GM12878 (cell line): ENCODE measurements at regions not wholly inside any gene's neighbourhood (a gene's known extent, or its start where the extent isn't known, plus 50 kb on each side); places are given as distances from the start of the nearest gene placed in this dataset.

Experiments used
- ATAC-seq: fragments of 200-7000 bp; cut with Tn5 transposase; 3 replicates; pipeline ENCODE4 v1.9.1; 2020; ENCODE audit warnings: mild to moderate bottlenecking, moderate library complexity
- BruUV-seq: library from RNA; stranded (reverse); fragments of 400-500 nt; replicated peaks from 2 replicates; lab custom pipeline; 2021; lab: Mats Ljungman, UMichigan
- CTCF ChIA-PET: fragments of 300-600 bp; sonication (Branson Sonifier 250); formaldehyde crosslinking; extraction: SDS; loops from one replicate; lab custom pipeline; 2021; ENCODE audit warnings: inconsistent platforms; lab: Yijun Ruan, JAX
- POLR2A ChIA-PET: fragments of 350-600 bp; formaldehyde crosslinking; extraction: SDS; loops from one replicate; lab custom pipeline; 2021; ENCODE audit warnings: inconsistent platforms; lab: Charles Lee
- RAD21 ChIA-PET: fragments of 300-600 bp; sonication (Branson Sonifier 250); formaldehyde crosslinking; loops from one replicate; lab custom pipeline; 2023; ENCODE audit warnings: antibody characterized with exemption; ENCODE audit not compliant: unreplicated experiment; lab: Charles Lee
- SMC1A ChIA-PET: fragments of 300-600 bp; sonication (Branson Sonifier 250); formaldehyde crosslinking; loops from one replicate; lab custom pipeline; 2023; ENCODE audit not compliant: unreplicated experiment, uncharacterized antibody; lab: Charles Lee
- DNase-seq: peaks from one replicate; pipeline ENCODE4 v3.0.0-alpha.2; 2011; ENCODE audit warnings: low read depth, low spot score
- FAIRE-seq: peaks from 3 replicates; lab custom pipeline; 2011; peaks lifted over from hg19 to GRCh38; lab: Jason Lieb, UNC
- H2AFZ ChIP-seq: 2 replicates; pipeline ENCODE4 v1.6.0; 2011; ENCODE audit warnings: low read depth, low read length, control low read depth; ENCODE audit not compliant: control insufficient read depth
- H3K27ac ChIP-seq: 2 replicates; pipeline ENCODE4 v1.5.1; 2011; ENCODE audit warnings: control low read depth; ENCODE audit not compliant: control insufficient read depth, insufficient read depth
- H3K27me3 ChIP-seq, 2 experiments: replicated peaks in 1 of 2; 2 replicates each; pipeline versions ENCODE4 v1.6.0 to v1.6.1; 2011; ENCODE audit warnings: low read length in 1 of 2; ENCODE audit not compliant: control insufficient read depth in 2 of 2, insufficient read depth in 2 of 2
- H3K36me3 ChIP-seq, 2 experiments: 2 replicates each; pipeline ENCODE4 v1.5.1; 2011; ENCODE audit warnings: low read length in 1 of 2; ENCODE audit not compliant: control insufficient read depth in 2 of 2, insufficient read depth in 2 of 2
- H3K4me1 ChIP-seq: 2 replicates; pipeline ENCODE4 v1.6.1; 2011; ENCODE audit warnings: mild to moderate bottlenecking, low read length, moderate library complexity, mixed read lengths; ENCODE audit not compliant: control insufficient read depth, insufficient read depth
- H3K4me2 ChIP-seq: 2 replicates; pipeline ENCODE4 v1.6.0; 2011; ENCODE audit warnings: control low read depth; ENCODE audit not compliant: control insufficient read depth, insufficient read depth
- H3K4me3 ChIP-seq: fragments of 200-600 bp; sonication (generic); 2 replicates; pipeline ENCODE4 v1.5.1; 2016
- H3K79me2 ChIP-seq: 2 replicates; pipeline ENCODE4 v1.6.0; 2011; ENCODE audit warnings: low read length; ENCODE audit not compliant: control insufficient read depth, insufficient read depth
- H3K9ac ChIP-seq: 2 replicates; pipeline ENCODE4 v1.8.0; 2011; ENCODE audit warnings: low read length, control low read depth, mixed read lengths; ENCODE audit not compliant: control insufficient read depth, insufficient read depth
- H3K9me3 ChIP-seq: replicated peaks from 3 replicates; pipeline ENCODE4 v1.5.1; 2011; ENCODE audit warnings: mild to moderate bottlenecking, low read length; ENCODE audit not compliant: control insufficient read depth, insufficient read depth
- H4K20me1 ChIP-seq: 2 replicates; pipeline ENCODE4 v1.6.0; 2011; ENCODE audit not compliant: control insufficient read depth, insufficient read depth
- ATF3 ChIP-seq: IDR thresholded peaks from 2 replicates; pipeline ENCODE4 v1.6.1; 2011; ENCODE audit warnings: low read depth, mild to moderate bottlenecking, low read length, moderate library complexity, borderline replicate concordance; ENCODE audit errors: extremely low read depth
- BCL3 ChIP-seq: IDR thresholded peaks from 2 replicates; pipeline ENCODE4 v1.6.1; 2011; ENCODE audit warnings: borderline replicate concordance, low read depth, mild to moderate bottlenecking, moderate library complexity, low read length; ENCODE audit not compliant: insufficient read depth, poor library complexity, severe bottlenecking
- CBX3 ChIP-seq: fragments of 200-600 bp; sonication (generic); IDR thresholded peaks from 2 replicates; pipeline ENCODE4 v1.6.1; 2016; ENCODE audit warnings: low read depth, borderline replicate concordance
- EGR1 ChIP-seq, 2 experiments: IDR thresholded peaks; 1 replicate in 1 of 2; 2 replicates in 1 of 2; pipeline ENCODE4 v1.6.1; 2011 to 2012; ENCODE audit warnings: low read depth in 2 of 2, low read length in 2 of 2, borderline replicate concordance in 1 of 2, mild to moderate bottlenecking in 1 of 2, moderate library complexity in 1 of 2
- HSF1 ChIP-seq: fragments of 150-350 bp; IDR thresholded peaks from 2 replicates; pipeline ENCODE4 v1.6.1; 2014; ENCODE audit warnings: mild to moderate bottlenecking, low read depth, low read length
- IKZF2 ChIP-seq, 2 experiments: fragments of 450-650 bp; IDR thresholded peaks; 2 replicates each; pipeline ENCODE4 v1.6.1; 2017; ENCODE audit warnings: mild to moderate bottlenecking in 2 of 2, moderate library complexity in 2 of 2
- KLF5 ChIP-seq: fragments of 450-650 bp; IDR thresholded peaks from 2 replicates; pipeline ENCODE4 v1.6.1; 2014; ENCODE audit warnings: mild to moderate bottlenecking; ENCODE audit not compliant: partially characterized antibody
- NFYA ChIP-seq: IDR thresholded peaks from 2 replicates; pipeline ENCODE4 v1.6.1; 2011; ENCODE audit warnings: low read depth, mild to moderate bottlenecking, low read length, improper control_type of control experiment, borderline replicate concordance
- POLR2AphosphoS2 ChIP-seq: IDR thresholded peaks from 2 replicates; pipeline ENCODE4 v1.6.1; 2011; ENCODE audit warnings: low read depth, mild to moderate bottlenecking, low read length, improper control_type of control experiment, moderate library complexity
- RAD51 ChIP-seq: fragments of 450-650 bp; IDR thresholded peaks from 2 replicates; pipeline ENCODE4 v1.6.1; 2016; ENCODE audit warnings: moderate library complexity, mild to moderate bottlenecking, inconsistent platforms
- RELA ChIP-seq: fragments of 450-650 bp; IDR thresholded peaks from 2 replicates; pipeline ENCODE4 v1.8.0; 2014; ENCODE audit warnings: borderline replicate concordance; ENCODE audit not compliant: partially characterized antibody
- SP1 ChIP-seq: IDR thresholded peaks from one replicate; pipeline ENCODE4 v1.6.1; 2011; ENCODE audit warnings: low read depth, low read length
- SPI1 ChIP-seq: IDR thresholded peaks from 2 replicates; pipeline ENCODE4 v1.6.1; 2011; ENCODE audit warnings: low read depth, mild to moderate bottlenecking, low read length, moderate library complexity, borderline replicate concordance; ENCODE audit not compliant: insufficient read depth
- SRF ChIP-seq, 2 experiments: IDR thresholded peaks; 2 replicates each; pipeline ENCODE4 v1.6.1; 2011; ENCODE audit warnings: low read depth in 2 of 2, low read length in 2 of 2, mild to moderate bottlenecking in 1 of 2, moderate library complexity in 1 of 2
- WRNIP1 ChIP-seq: IDR thresholded peaks from 2 replicates; pipeline ENCODE4 v1.6.1; 2011; ENCODE audit warnings: low read depth, low read length, improper control_type of control experiment, borderline replicate concordance
- WGBS: methylation state at CpG from one replicate; pipeline ENCODE4 v1.1.6; 2016; ENCODE audit warnings: low lambda C conversion rate; ENCODE audit not compliant: insufficient replicate concordance, insufficient coverage; ENCODE audit errors: missing lambda C conversion rate; 5-methylcytosine and 5-hydroxymethylcytosine counted together
- in situ Hi-C: fragments of 300-500 bp; cut with MboI; formaldehyde crosslinking; loops from 9 replicates; pipeline ENCODE4 v1.14.3; 2018; ENCODE audit warnings: mixed read lengths
- intact Hi-C: fragments of 100-400 bp; cut with micrococcal nuclease; formaldehyde crosslinking; loops from one replicate; pipeline ENCODE4 v1.14.2; 2022; ENCODE audit not compliant: unreplicated experiment
- TF ChIP-seq, protein P1 (sequence below): fragments of 450-650 bp; IDR thresholded peaks from 2 replicates; pipeline ENCODE4 v1.6.1; 2017; ENCODE audit warnings: low read depth, mild to moderate bottlenecking, moderate library complexity

DNA sequence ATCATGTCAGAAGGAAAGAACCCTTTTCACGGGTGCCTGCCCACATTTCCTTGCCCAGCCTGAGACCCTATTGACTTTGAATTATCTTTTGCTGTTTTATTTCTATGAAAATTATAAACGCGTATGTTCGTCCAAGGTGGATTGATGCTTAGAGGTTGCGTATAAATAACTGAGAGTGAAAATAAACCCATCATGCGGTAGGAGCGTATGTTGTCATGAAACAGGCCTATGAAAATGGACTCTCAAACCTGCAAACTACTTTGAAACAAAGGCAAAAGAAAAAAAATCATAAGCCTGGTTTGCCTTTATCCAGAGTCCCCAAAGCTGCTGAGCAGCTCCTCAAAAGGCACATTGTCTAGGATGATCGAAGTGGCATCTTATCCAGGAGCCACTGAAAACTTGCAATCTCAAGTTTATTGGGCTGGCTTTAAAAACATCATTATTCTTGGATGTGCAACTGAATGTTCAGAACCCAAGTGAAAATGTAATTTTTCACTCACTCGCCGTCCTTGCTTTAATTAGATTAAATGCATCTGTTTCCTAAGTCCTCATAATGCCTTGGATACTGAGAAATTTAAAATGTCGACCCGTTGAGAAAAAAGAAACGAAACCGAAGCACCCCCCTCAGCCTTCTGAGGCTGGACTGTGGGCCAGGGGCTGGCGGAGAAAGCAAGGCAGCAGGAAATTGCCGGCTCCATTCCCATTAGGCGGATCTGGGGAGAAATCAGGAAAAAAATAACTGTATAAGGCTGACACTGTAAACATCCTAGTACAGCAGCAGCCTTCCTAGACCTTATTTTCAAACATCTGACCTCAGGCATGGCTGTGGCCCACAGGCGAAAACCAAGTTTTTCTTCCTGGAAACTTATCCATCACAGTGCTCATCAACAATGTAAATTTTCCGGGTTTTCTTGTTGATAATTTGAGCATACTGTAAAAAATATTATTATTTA, 82.9 kb upstream of the PPARA start:
- H3K79me2 ChIP-seq = peaks cover 20% of the 10 kb centered on the region
- WGBS = 92% methylated on average over 19 of the region's 19 CpGs
- TF ChIP-seq HSF1 (no peak), EGR1 (IDR thresholded peaks at IDR 0.05; ENCODE audit: borderline replicate concordance in 1 of 2, low read depth in 2 of 2, low read length in 2 of 2) (no peak), ATF3 (no peak), NFYA (no peak), RELA (no peak), SRF (IDR thresholded peaks at IDR 0.05; ENCODE audit: low read depth in 2 of 2, low read length in 2 of 2) (no peak), SP1 (no peak), IKZF2 (IDR thresholded peaks at IDR 0.05) (no peak), CBX3 (no peak), RAD51 (no peak), POLR2AphosphoS2 (no peak), KLF5 (no peak), WRNIP1 (no peak), BCL3 (no peak), SPI1 (no peak)
- TF ChIP-seq, protein P1, sequence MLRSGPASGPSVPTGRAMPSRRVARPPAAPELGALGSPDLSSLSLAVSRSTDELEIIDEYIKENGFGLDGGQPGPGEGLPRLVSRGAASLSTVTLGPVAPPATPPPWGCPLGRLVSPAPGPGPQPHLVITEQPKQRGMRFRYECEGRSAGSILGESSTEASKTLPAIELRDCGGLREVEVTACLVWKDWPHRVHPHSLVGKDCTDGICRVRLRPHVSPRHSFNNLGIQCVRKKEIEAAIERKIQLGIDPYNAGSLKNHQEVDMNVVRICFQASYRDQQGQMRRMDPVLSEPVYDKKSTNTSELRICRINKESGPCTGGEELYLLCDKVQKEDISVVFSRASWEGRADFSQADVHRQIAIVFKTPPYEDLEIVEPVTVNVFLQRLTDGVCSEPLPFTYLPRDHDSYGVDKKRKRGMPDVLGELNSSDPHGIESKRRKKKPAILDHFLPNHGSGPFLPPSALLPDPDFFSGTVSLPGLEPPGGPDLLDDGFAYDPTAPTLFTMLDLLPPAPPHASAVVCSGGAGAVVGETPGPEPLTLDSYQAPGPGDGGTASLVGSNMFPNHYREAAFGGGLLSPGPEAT = no peak
- TF ChIP-seq, all 136 proteins: peak for 0
- Histone ChIP-seq H3K27ac (no peak overlapping the region), H3K4me1 (peaks cover 6% of the 10 kb centered on the region), H4K20me1 (no peaks in the 10 kb centered on the region), H3K9me3 (no peaks in the 10 kb centered on the region), H3K27me3 (peaks cover 0 to 3% of the 10 kb centered on the region in 2 experiments; a peak in 1 of 4 replicates), H3K4me3 (no peak overlapping the region), H3K4me2 (no peak overlapping the region), H3K36me3 (no peaks in the 10 kb centered on the region), H2AFZ (no peak overlapping the region), H3K9ac (no peak overlapping the region)
- CTCF ChIA-PET = no interaction called here
- ATAC-seq = no peak
- DNase-seq = no peak
- SMC1A ChIA-PET = no interaction called here
- RAD21 ChIA-PET = no interaction called here
- POLR2A ChIA-PET = no interaction called here
- intact Hi-C loops (no loop called here), in situ Hi-C loops (no loop called here)
- FAIRE-seq = no peak
- no TSS peak for BruUV-seq
